Heart right ventricle (tissue), 16 donors: ENCODE measurements at regions not wholly inside any gene's neighbourhood (a gene's known extent, or its start where the extent isn't known, plus 50 kb on each side); places are given as distances from the start of the nearest gene placed in this dataset.
"Not testable (repeated sequence)": the region's sequence is repeated elsewhere in the genome, so short reads cannot be mapped to it uniquely, and the experiment has no call there.

Source experiments
- ATAC-seq, 8 donors: fragments of 200-7000 bp; cut with Tn5 transposase; one replicate each; pipeline ENCODE4 v1.9.1; 2020; ENCODE audit warnings: mild to moderate bottlenecking in 8 of 8, moderate library complexity in 8 of 8, moderate number of reproducible peaks in 1 of 8
- DNase-seq, 2 donors: peaks; one replicate each; pipeline ENCODE4 v3.0.0-alpha.2; 2020
- H3K27ac ChIP-seq, 10 donors: fragments of 200-600 bp; sonication (generic) in 2 of 10; one replicate each; pipeline versions ENCODE4 v1.5.0 to v1.8.0; 2020 to 2022; ENCODE audit warnings: mild to moderate bottlenecking in 3 of 10
- H3K27me3 ChIP-seq, 7 donors: fragments of 200-600 bp; one replicate each; pipeline ENCODE4 v1.8.0; 2021 to 2022; ENCODE audit warnings: mild to moderate bottlenecking in 2 of 7
- H3K36me3 ChIP-seq, 9 donors: fragments of 200-600 bp; sonication (generic) in 1 of 9; one replicate each; pipeline versions ENCODE4 v1.5.0 to v1.8.0; 2020 to 2022; ENCODE audit warnings: mild to moderate bottlenecking in 2 of 9
- H3K4me1 ChIP-seq, 9 donors: fragments of 200-600 bp; sonication (generic) in 1 of 9; one replicate each; pipeline versions ENCODE4 v1.5.0 to v1.8.0; 2020 to 2022; ENCODE audit warnings: mild to moderate bottlenecking in 4 of 9
- H3K4me3 ChIP-seq, 10 donors: fragments of 200-600 bp; sonication (generic) in 2 of 10; one replicate each; pipeline versions ENCODE4 v1.5.0 to v1.8.0; 2020 to 2022; ENCODE audit warnings: mild to moderate bottlenecking in 7 of 10, moderate library complexity in 2 of 10
- H3K9me3 ChIP-seq, 11 donors: fragments of 200-600 bp in 10 of 11; sonication (generic) in 2 of 11; one replicate each; pipeline versions ENCODE4 v1.5.0 to v1.8.0; 2013 to 2022; ENCODE audit warnings: mild to moderate bottlenecking in 2 of 11, control low read depth in 1 of 11, moderate library complexity in 1 of 11
- WGBS, 2 donors: extraction: QIAGEN DNeasy Blood & Tissue Kit; methylation state at CpG; one replicate each; pipeline ENCODE4 v1.1.7; 2013; ENCODE audit warnings: inconsistent platforms in 1 of 2; 5-methylcytosine and 5-hydroxymethylcytosine counted together
- intact Hi-C, 10 donors: fragments of 100-400 bp; cut with DNase I; formaldehyde crosslinking; loops; one replicate each; pipeline versions ENCODE4 v1.11.1 to v1.14.2; 2022
- TF ChIP-seq, protein P1 (sequence below), 9 donors: fragments of 200-600 bp; sonication (generic) in 2 of 9; IDR thresholded peaks; one replicate each; pipeline versions ENCODE4 v1.5.0 to v1.8.0; 2021 to 2022; ENCODE audit warnings: antibody characterized with exemption in 9 of 9, mild to moderate bottlenecking in 5 of 9, moderate library complexity in 1 of 9
- donor health status: Arrhythmogenic right ventricular cardiomyopathy.
- donor health status: ischemic (EF 13 %, LVEDD 7.1; RV severe dilation, severe dysfunction).
- donor health status: healthy with polysubstance abuse.
- donor health status: DM: no; HTN: yes; CAD: no.
- donor health status: DM: no; HTN: no; CAD: no.
- donor health status: ischemic (EF 25% LVEDD 6.9; RV normal size, moderate dysfunction).
- donor health status: ischemic (EF 25% LVEDD 5.7; RV mildly dilated, moderate dysfunction).
- donor health status: healthy.
- donor health status: DM: yes; HTN: yes; CAD: no.
- donor health status: Ischemic cardiomyopathy.
- donor health status: ischemic (EF 35%, LVEDD 5.7; RV mildly dilated, moderate dysfunction).
- donor health status: nonischemic (EF 11% LVEDD 7.7; RV severe dilation, severe dysfunction).
- donor health status: DM: yes; HTN: yes; CAD: no.
- donor health status: PGD.
- donor health status: ischemic (EF 29% LVEDD 5.4; RV normal size, mild dysfunction).
- donor health status: nonischemic (EF 23%, LVEDD 6.1; RV moderate dilation, normal function).

- Histone ChIP-seq H3K27me3 (no peaks in the 10 kb centered on the region), H3K36me3 (no peaks in the 10 kb centered on the region), H3K4me3 (no peak overlapping the region), H3K9me3 (peaks cover 0 to 16% (median 0%) of the 10 kb centered on the region in 11 donors), H3K4me1 (no peaks in the 10 kb centered on the region), H3K27ac (no peak overlapping the region)
- intact Hi-C loops, result no loop called here
- DNase-seq, result no peak
- no peak for ATAC-seq
- TF ChIP-seq, protein P1, sequence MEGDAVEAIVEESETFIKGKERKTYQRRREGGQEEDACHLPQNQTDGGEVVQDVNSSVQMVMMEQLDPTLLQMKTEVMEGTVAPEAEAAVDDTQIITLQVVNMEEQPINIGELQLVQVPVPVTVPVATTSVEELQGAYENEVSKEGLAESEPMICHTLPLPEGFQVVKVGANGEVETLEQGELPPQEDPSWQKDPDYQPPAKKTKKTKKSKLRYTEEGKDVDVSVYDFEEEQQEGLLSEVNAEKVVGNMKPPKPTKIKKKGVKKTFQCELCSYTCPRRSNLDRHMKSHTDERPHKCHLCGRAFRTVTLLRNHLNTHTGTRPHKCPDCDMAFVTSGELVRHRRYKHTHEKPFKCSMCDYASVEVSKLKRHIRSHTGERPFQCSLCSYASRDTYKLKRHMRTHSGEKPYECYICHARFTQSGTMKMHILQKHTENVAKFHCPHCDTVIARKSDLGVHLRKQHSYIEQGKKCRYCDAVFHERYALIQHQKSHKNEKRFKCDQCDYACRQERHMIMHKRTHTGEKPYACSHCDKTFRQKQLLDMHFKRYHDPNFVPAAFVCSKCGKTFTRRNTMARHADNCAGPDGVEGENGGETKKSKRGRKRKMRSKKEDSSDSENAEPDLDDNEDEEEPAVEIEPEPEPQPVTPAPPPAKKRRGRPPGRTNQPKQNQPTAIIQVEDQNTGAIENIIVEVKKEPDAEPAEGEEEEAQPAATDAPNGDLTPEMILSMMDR (IDR thresholded peaks at IDR 0.05), result no peak
- WGBS, 2 donors, result 84 to 90% methylated on average over 2 of the region's 2 CpGs
Observed at GRCh38 chr6:100057941-100058340, 63.9 kb upstream of the MCHR2 start.

GRCh38 chr6:100050550-100050949 is 56.5 kb upstream of the MCHR2 start:
- H3K27ac ChIP-seq, result no peak overlapping the region
- intact Hi-C loops, result no loop called here
- no peak for ATAC-seq
- no peaks in the 10 kb centered on the region for H3K36me3 ChIP-seq
- no peak for DNase-seq
- H3K27me3 ChIP-seq, result no peaks in the 10 kb centered on the region
- WGBS, 2 donors, result 77 to 85% methylated on average over 2 of the region's 2 CpGs
- no peak overlapping the region for H3K4me3 ChIP-seq
- no peaks in the 10 kb centered on the region for H3K4me1 ChIP-seq
- H3K9me3 ChIP-seq, result peaks cover 0 to 7% (median 0%) of the 10 kb centered on the region in 11 donors
- TF ChIP-seq, protein P1 (IDR thresholded peaks at IDR 0.05), result no peak

DNA sequence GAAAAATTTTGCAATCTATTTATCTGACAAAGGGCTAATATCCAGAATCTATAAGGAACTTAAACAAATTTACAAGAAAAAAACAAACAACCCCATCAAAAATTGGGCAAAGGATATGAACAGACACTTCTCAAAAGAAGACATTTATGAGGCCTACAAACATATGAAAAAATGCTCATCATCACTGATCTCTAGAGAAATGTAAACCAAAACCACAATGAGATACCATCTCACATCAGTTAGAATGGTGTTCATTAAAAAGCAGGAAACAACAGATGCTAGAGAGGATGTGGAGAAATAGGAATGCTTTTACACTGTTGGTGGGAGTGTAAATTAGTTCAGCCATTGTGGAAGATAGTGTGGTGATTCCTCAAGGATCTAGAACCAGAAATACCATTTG is 49.9 kb upstream of the MCHR2 start:
- H3K36me3 ChIP-seq, ATAC-seq, DNase-seq, H3K27ac ChIP-seq, H3K4me1 ChIP-seq, H3K4me3 ChIP-seq, H3K27me3 ChIP-seq, intact Hi-C loops: not testable (repeated sequence)
- peaks cover 0 to 20% (median 0%) of the 10 kb centered on the region in 11 donors for H3K9me3 ChIP-seq
